22Rv1 (cell line): ENCODE measurements at regions not wholly inside any gene's neighbourhood (a gene's known extent, or its start where the extent isn't known, plus 50 kb on each side); places are given as distances from the start of the nearest gene placed in this dataset.
"Not testable (repeated sequence)": the region's sequence is repeated elsewhere in the genome, so short reads cannot be mapped to it uniquely, and the experiment has no call there.

Experiments used
- H3K27ac ChIP-seq: fragments of 450-650 bp; 2 replicates; pipeline ENCODE4 v1.5.1; 2017
- ZFX ChIP-seq: fragments of 450-650 bp; IDR thresholded peaks from 2 replicates; pipeline ENCODE4 v1.6.1; 2017; ENCODE audit warnings: antibody characterized with exemption, borderline replicate concordance
- TF ChIP-seq, protein P1 (sequence below): fragments of 450-650 bp; IDR thresholded peaks from 2 replicates; pipeline ENCODE4 v1.5.1; 2017; ENCODE audit warnings: mild to moderate bottlenecking

DNA sequence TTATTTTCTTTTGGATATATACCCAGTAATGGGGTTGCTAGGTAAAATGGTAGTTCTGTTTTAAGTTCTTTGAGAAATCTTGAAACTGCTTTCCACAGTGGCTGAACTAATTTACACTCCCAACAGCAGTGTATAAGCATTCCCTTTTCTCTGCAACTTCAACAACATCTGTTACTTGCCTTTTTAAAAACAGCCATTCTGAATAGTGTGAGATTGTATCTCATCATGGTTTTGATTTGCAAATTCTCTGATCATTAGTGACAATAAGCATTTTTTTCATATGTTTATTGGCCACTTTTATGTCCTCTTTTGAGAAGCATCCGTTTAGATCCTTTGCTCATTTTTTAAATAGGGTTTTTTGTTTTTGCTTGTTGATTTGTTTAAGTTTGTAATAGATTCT lies 291.3 kb upstream of the COL3A1 start:
- TF ChIP-seq, protein P1, sequence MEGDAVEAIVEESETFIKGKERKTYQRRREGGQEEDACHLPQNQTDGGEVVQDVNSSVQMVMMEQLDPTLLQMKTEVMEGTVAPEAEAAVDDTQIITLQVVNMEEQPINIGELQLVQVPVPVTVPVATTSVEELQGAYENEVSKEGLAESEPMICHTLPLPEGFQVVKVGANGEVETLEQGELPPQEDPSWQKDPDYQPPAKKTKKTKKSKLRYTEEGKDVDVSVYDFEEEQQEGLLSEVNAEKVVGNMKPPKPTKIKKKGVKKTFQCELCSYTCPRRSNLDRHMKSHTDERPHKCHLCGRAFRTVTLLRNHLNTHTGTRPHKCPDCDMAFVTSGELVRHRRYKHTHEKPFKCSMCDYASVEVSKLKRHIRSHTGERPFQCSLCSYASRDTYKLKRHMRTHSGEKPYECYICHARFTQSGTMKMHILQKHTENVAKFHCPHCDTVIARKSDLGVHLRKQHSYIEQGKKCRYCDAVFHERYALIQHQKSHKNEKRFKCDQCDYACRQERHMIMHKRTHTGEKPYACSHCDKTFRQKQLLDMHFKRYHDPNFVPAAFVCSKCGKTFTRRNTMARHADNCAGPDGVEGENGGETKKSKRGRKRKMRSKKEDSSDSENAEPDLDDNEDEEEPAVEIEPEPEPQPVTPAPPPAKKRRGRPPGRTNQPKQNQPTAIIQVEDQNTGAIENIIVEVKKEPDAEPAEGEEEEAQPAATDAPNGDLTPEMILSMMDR: no peak
- no peak for TF ChIP-seq ZFX

DNA sequence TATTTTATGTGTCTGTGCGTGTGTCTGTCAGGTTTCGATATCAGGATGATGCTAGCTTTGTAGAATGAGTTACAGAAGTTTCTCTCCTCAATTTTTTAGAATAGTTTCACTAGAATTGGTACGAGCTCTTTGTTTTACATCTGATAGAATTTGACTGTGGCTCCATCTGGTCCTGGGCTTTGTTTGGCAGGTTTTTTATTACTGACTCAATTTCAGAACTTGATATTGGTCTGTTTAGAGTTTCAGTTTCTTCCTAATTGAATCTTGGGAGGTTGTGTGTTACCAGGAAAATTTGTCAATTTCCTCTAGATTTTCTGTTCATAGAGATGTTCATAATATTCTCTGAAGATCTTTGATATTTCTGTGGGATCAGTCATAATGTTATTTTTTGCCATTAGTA lies 289.4 kb upstream of the COL3A1 start:
- no peak overlapping the region for H3K27ac ChIP-seq
- no peak for TF ChIP-seq ZFX
- TF ChIP-seq, protein P1: no peak

More for the DNA sequence above, 291.3 kb upstream of the COL3A1 start:
- no peak overlapping the region for H3K27ac ChIP-seq

DNA sequence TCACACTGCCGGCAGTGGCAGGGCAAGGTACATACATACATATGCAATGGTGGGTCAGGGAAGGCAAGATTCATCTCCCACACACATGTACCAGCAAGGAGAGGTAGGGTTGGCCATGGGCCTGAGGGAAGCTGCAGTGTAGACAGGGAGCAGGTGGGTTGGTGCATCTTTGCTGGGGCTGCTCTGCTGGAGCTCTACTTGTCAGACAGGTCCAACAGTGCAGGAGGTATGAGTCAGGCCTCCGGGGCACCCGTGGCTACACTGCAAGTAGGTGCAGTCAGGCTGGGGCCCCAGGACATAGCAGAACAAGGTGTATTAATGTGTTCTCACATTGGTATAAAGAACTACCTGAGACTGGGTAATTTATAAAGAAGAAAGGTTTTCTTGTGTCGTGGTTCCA lies 281.1 kb upstream of the COL3A1 start:
- TF ChIP-seq ZFX: no peak
- TF ChIP-seq, protein P1: no peak
- H3K27ac ChIP-seq: no peak overlapping the region

DNA sequence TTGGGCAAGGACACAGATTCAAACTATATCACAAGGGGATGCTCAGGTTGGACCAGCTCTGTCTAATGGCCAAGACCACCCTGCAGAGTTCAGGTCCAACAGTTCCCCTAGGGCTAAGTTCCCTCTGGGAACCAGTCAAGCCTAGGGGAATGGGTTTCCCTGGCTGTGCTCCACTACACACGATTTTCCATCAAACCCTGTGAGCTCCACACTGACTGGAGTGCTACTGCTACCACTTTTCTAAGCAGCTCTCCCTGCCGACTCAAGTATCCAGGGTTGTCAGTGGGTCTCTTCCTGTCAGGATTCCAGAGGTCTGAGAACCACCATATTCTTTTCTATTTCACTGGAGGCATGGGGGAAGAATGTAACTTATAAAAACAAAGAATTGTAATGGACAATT lies 280.4 kb upstream of the COL3A1 start:
- no peak overlapping the region for H3K27ac ChIP-seq
- TF ChIP-seq, protein P1: no peak
- no peak for TF ChIP-seq ZFX

DNA sequence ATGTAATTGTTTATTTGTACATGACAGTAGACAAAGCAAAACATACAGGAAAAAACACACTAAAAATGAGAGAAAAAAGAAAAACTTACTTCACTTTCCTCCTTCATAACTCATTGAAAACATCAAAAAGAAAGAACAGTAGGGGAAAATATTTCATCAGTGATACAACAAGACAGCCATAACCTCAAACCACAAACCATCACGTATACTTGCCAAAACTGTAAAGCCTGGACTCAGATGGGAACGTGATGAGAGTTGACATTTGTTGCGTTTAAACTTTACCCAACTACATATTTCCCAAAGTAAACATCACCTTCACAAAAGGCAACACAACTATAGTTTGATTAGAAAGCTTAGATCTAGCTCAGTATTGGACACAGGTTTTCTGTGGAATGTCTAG lies 278.2 kb upstream of the COL3A1 start:
- no peak for TF ChIP-seq ZFX
- TF ChIP-seq, protein P1: no peak
- peak overlapping the region; percentile 10; the same call in 1 of the 2 replicates for H3K27ac ChIP-seq

GRCh38 chr2:188698151-188698550 lies 276.0 kb upstream of the COL3A1 start:
- H3K27ac ChIP-seq: not testable (repeated sequence)

DNA sequence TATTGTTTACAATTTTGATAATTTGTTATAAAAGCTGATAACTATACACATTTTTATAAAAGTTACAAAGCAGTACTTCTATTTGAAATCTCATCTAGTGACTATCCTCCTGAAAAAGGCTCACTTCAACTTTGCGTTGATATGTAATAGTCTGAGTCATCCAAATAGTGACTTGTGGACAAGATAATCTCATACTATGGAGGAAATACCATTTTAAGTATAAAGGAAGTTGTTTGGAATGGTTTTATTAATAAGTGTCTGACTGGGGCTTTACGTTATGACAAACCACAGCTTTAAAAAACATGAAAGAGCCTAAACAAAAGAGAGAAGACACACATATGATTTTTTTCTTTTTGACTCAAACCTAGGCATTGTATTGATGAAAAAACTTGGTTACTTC lies 272.3 kb upstream of the COL3A1 start:
- TF ChIP-seq ZFX: no peak
- TF ChIP-seq, protein P1: no peak
- H3K27ac ChIP-seq: no peak overlapping the region

- TF ChIP-seq ZFX: no peak
- TF ChIP-seq, protein P1: no peak
- H3K27ac ChIP-seq: no peak overlapping the region
Measured at GRCh38 chr2:188705191-188705590, 269.0 kb upstream of the COL3A1 start.
